Mucosa of stomach (tissue), 1 donor: ENCODE measurements at regions not wholly inside any gene's neighbourhood (a gene's known extent, or its start where the extent isn't known, plus 50 kb on each side); places are given as distances from the start of the nearest gene placed in this dataset.

Source experiments
- H3K27me3 ChIP-seq: one replicate; pipeline ENCODE4 v1.7.0; 2013; ENCODE audit warnings: mild to moderate bottlenecking, low read length; ENCODE audit not compliant: control insufficient read depth, insufficient read depth
- H3K36me3 ChIP-seq: one replicate; pipeline ENCODE4 v1.7.0; 2013; ENCODE audit warnings: low read length; ENCODE audit not compliant: control insufficient read depth, insufficient read depth
- H3K4me1 ChIP-seq: one replicate; pipeline ENCODE4 v1.7.0; 2013; ENCODE audit warnings: mild to moderate bottlenecking, low read length; ENCODE audit not compliant: control insufficient read depth, insufficient read depth
- H3K4me3 ChIP-seq: one replicate; pipeline ENCODE4 v1.7.0; 2013; ENCODE audit warnings: low read length
- H3K9ac ChIP-seq: one replicate; pipeline ENCODE4 v1.7.0; 2013; ENCODE audit warnings: mild to moderate bottlenecking, low read length, moderate library complexity
- H3K9me3 ChIP-seq: one replicate; pipeline ENCODE4 v1.7.0; 2013; ENCODE audit warnings: mild to moderate bottlenecking, low read length, moderate library complexity; ENCODE audit not compliant: control insufficient read depth
- donor health status: Pancreatic carcinoma.

- no peaks in the 10 kb centered on the region for H3K4me1 ChIP-seq
- no peak overlapping the region for H3K4me3 ChIP-seq
These were observed 461.8 kb downstream of the PDHA2 start for GRCh38 chr4:96301715-96302114.

GRCh38 chr4:96305030-96305429 lies 465.1 kb downstream of the PDHA2 start:
- no peaks in the 10 kb centered on the region for H3K4me1 ChIP-seq
- H3K9ac ChIP-seq: no peak overlapping the region
- H3K36me3 ChIP-seq: no peaks in the 10 kb centered on the region
- no peaks in the 10 kb centered on the region for H3K27me3 ChIP-seq
- no peaks in the 10 kb centered on the region for H3K9me3 ChIP-seq
- H3K4me3 ChIP-seq: no peak overlapping the region

More at GRCh38 chr4:96301715-96302114, 461.8 kb downstream of the PDHA2 start:
- Histone ChIP-seq H3K36me3 (no peaks in the 10 kb centered on the region), H3K9ac (no peak overlapping the region), H3K27me3 (no peaks in the 10 kb centered on the region), H3K9me3 (no peaks in the 10 kb centered on the region)

GRCh38 chr4:96312046-96312685 lies 472.3 kb downstream of the PDHA2 start:
- H3K4me1 ChIP-seq: no peaks in the 10 kb centered on the region
- H3K36me3 ChIP-seq: no peaks in the 10 kb centered on the region
- H3K9ac ChIP-seq: peak overlapping the region; percentile 24
- H3K4me3 ChIP-seq: no peak overlapping the region
- no peaks in the 10 kb centered on the region for H3K9me3 ChIP-seq
- H3K27me3 ChIP-seq: no peaks in the 10 kb centered on the region

- Histone ChIP-seq H3K4me1 (no peaks in the 10 kb centered on the region), H3K9me3 (no peaks in the 10 kb centered on the region), H3K36me3 (no peaks in the 10 kb centered on the region), H3K4me3 (no peak overlapping the region), H3K9ac (no peak overlapping the region), H3K27me3 (no peaks in the 10 kb centered on the region)
These were observed 475.9 kb downstream of the PDHA2 start for GRCh38 chr4:96315815-96316214.

GRCh38 chr4:96316776-96317175 lies 476.9 kb downstream of the PDHA2 start:
- no peaks in the 10 kb centered on the region for H3K4me1 ChIP-seq
- H3K27me3 ChIP-seq: no peaks in the 10 kb centered on the region
- H3K4me3 ChIP-seq: no peak overlapping the region
- no peak overlapping the region for H3K9ac ChIP-seq
- no peaks in the 10 kb centered on the region for H3K36me3 ChIP-seq
- no peaks in the 10 kb centered on the region for H3K9me3 ChIP-seq

GRCh38 chr4:96317891-96318290 lies 478.0 kb downstream of the PDHA2 start:
- Histone ChIP-seq H3K27me3 (no peaks in the 10 kb centered on the region), H3K9me3 (no peaks in the 10 kb centered on the region), H3K4me3 (no peak overlapping the region), H3K9ac (no peak overlapping the region), H3K4me1 (no peaks in the 10 kb centered on the region), H3K36me3 (no peaks in the 10 kb centered on the region)

GRCh38 chr4:96326846-96327245 lies 487.0 kb downstream of the PDHA2 start:
- no peaks in the 10 kb centered on the region for H3K9me3 ChIP-seq
- no peaks in the 10 kb centered on the region for H3K36me3 ChIP-seq
- no peaks in the 10 kb centered on the region for H3K4me1 ChIP-seq
- H3K27me3 ChIP-seq: no peaks in the 10 kb centered on the region
- H3K9ac ChIP-seq: no peak overlapping the region
- no peak overlapping the region for H3K4me3 ChIP-seq

- Histone ChIP-seq H3K36me3 (no peaks in the 10 kb centered on the region), H3K4me1 (no peaks in the 10 kb centered on the region), H3K9ac (no peak overlapping the region), H3K27me3 (no peaks in the 10 kb centered on the region), H3K9me3 (no peaks in the 10 kb centered on the region), H3K4me3 (no peak overlapping the region)
These were observed 502.3 kb downstream of the PDHA2 start for GRCh38 chr4:96342196-96342595.

GRCh38 chr4:96342790-96343455 lies 503.0 kb downstream of the PDHA2 start:
- no peaks in the 10 kb centered on the region for H3K36me3 ChIP-seq
- H3K4me1 ChIP-seq: no peaks in the 10 kb centered on the region
- no peak overlapping the region for H3K4me3 ChIP-seq
- H3K27me3 ChIP-seq: no peaks in the 10 kb centered on the region
- no peak overlapping the region for H3K9ac ChIP-seq
- H3K9me3 ChIP-seq: no peaks in the 10 kb centered on the region

- H3K9me3 ChIP-seq: no peaks in the 10 kb centered on the region
- H3K4me3 ChIP-seq: no peak overlapping the region
- no peaks in the 10 kb centered on the region for H3K27me3 ChIP-seq
- H3K9ac ChIP-seq: no peak overlapping the region
- no peaks in the 10 kb centered on the region for H3K36me3 ChIP-seq
- H3K4me1 ChIP-seq: no peaks in the 10 kb centered on the region
These were observed 503.9 kb downstream of the PDHA2 start for GRCh38 chr4:96343836-96344235.

GRCh38 chr4:96347582-96347981 lies 507.7 kb downstream of the PDHA2 start:
- Histone ChIP-seq H3K4me1 (no peaks in the 10 kb centered on the region), H3K4me3 (no peak overlapping the region), H3K9me3 (no peaks in the 10 kb centered on the region), H3K27me3 (no peaks in the 10 kb centered on the region), H3K36me3 (no peaks in the 10 kb centered on the region), H3K9ac (no peak overlapping the region)

- Histone ChIP-seq H3K9ac (no peak overlapping the region), H3K36me3 (no peaks in the 10 kb centered on the region), H3K9me3 (no peaks in the 10 kb centered on the region), H3K4me1 (no peaks in the 10 kb centered on the region), H3K4me3 (no peak overlapping the region), H3K27me3 (no peaks in the 10 kb centered on the region)
These were observed 512.2 kb downstream of the PDHA2 start for GRCh38 chr4:96352051-96352517.
